ENCODE measurements at regions not wholly inside any gene's neighbourhood (a gene's known extent, or its start where the extent isn't known, plus 50 kb on each side); places are given as distances from the start of the nearest gene placed in this dataset.
"Not testable (repeated sequence)": the region's sequence is repeated elsewhere in the genome, so short reads cannot be mapped to it uniquely, and the experiment has no call there.

GRCh38 chr1:14318830-14319229 is 279.7 kb upstream of the KAZN start:
- no peak for DNase-seq

- DNase-seq, result no peak
These were observed 278.0 kb upstream of the KAZN start for GRCh38 chr1:14320518-14320917.

GRCh38 chr1:14320986-14321385 is 277.5 kb upstream of the KAZN start:
- DNase-seq, result no peak

- no peak for DNase-seq
These were observed 277.1 kb upstream of the KAZN start for GRCh38 chr1:14321422-14321821.

GRCh38 chr1:14323568-14324247 is 274.8 kb upstream of the KAZN start:
- no peak for DNase-seq

- DNase-seq, result no peak
These were observed 274.2 kb upstream of the KAZN start for GRCh38 chr1:14324248-14324630.

- DNase-seq, result no peak
These were observed 271.6 kb upstream of the KAZN start for GRCh38 chr1:14326857-14327256.

GRCh38 chr1:14328685-14329084 is 269.8 kb upstream of the KAZN start:
- DNase-seq, result no peak

GRCh38 chr1:14332158-14332557 is 266.3 kb upstream of the KAZN start:
- DNase-seq, result no peak

GRCh38 chr1:14334336-14335176 is 263.9 kb upstream of the KAZN start:
- no peak for DNase-seq

- DNase-seq, result no peak
These were observed 260.0 kb upstream of the KAZN start for GRCh38 chr1:14338509-14338908.

GRCh38 chr1:14339288-14339687 is 259.2 kb upstream of the KAZN start:
- DNase-seq, result no peak

GRCh38 chr1:14340002-14340785 is 258.3 kb upstream of the KAZN start:
- DNase-seq, result no peak

- no peak for DNase-seq
These were observed 257.3 kb upstream of the KAZN start for GRCh38 chr1:14341147-14341546.

- DNase-seq, result no peak
These were observed 252.4 kb upstream of the KAZN start for GRCh38 chr1:14345946-14346550.

- DNase-seq, result no peak
These were observed 251.3 kb upstream of the KAZN start for GRCh38 chr1:14347186-14347585.

- no peak for DNase-seq
These were observed 250.7 kb upstream of the KAZN start for GRCh38 chr1:14347776-14348175.

GRCh38 chr1:14350197-14350596 is 248.3 kb upstream of the KAZN start:
- no peak for DNase-seq

- DNase-seq, result no peak
These were observed 245.6 kb upstream of the KAZN start for GRCh38 chr1:14352897-14353296.

- DNase-seq, result not testable (repeated sequence)
These were observed 237.5 kb upstream of the KAZN start for GRCh38 chr1:14361005-14361404.

- no peak for DNase-seq
These were observed 236.2 kb upstream of the KAZN start for GRCh38 chr1:14362331-14362730.

GRCh38 chr1:14363036-14363590 is 235.4 kb upstream of the KAZN start:
- DNase-seq, result no peak

All from hippocampal formation (tissue), 2 donors.